Cardiac muscle cell (in vitro differentiated cells and primary cell): ENCODE measurements at regions not wholly inside any gene's neighbourhood (a gene's known extent, or its start where the extent isn't known, plus 50 kb on each side); places are given as distances from the start of the nearest gene placed in this dataset.

Experiments used
- DNase-seq, 2 donors: peaks; one replicate each; pipeline versions ENCODE4 v3.0.0 to v3.0.0-alpha.2; 2010 to 2017; ENCODE audit warnings: low read depth in 1 of 2, low spot score in 1 of 2
- H3K27ac ChIP-seq: fragments of 200-600 bp; sonication (generic); 2 replicates; pipeline ENCODE4 v1.5.1; 2016
- H3K27me3 ChIP-seq: fragments of 200-600 bp; sonication (generic); 2 replicates; pipeline ENCODE4 v1.6.0; 2016; ENCODE audit warnings: control low read depth
- H3K36me3 ChIP-seq: fragments of 200-600 bp; sonication (generic); 2 replicates; pipeline ENCODE4 v1.5.1; 2016; ENCODE audit warnings: control low read depth
- H3K4me1 ChIP-seq: fragments of 200-600 bp; sonication (generic); 2 replicates; pipeline ENCODE4 v1.8.1; 2017; ENCODE audit warnings: low read depth, mild to moderate bottlenecking, mixed run types
- H3K4me3 ChIP-seq: fragments of 200-600 bp; sonication (generic); 2 replicates; pipeline ENCODE4 v1.5.1; 2016; ENCODE audit warnings: mild to moderate bottlenecking
- H3K9me3 ChIP-seq: fragments of 200-600 bp; sonication (generic); 2 replicates; pipeline ENCODE4 v1.5.1; 2017; ENCODE audit warnings: low read depth, mild to moderate bottlenecking, control low read depth
- CTCF ChIP-seq: IDR thresholded peaks from 2 replicates; pipeline ENCODE4 v1.5.1; 2012; ENCODE audit warnings: low read depth, mild to moderate bottlenecking, low read length

- H3K27me3 ChIP-seq, result no peaks in the 10 kb centered on the region
Measured at GRCh38 chr4:53788011-53788410, 196.7 kb upstream of the LNX1 start.

GRCh38 chr4:53786632-53787031, 195.3 kb upstream of the LNX1 start:
- H3K27ac ChIP-seq, result no peak overlapping the region
- H3K9me3 ChIP-seq, result no peaks in the 10 kb centered on the region

More at GRCh38 chr4:53788011-53788410, 196.7 kb upstream of the LNX1 start:
- Histone ChIP-seq H3K4me3 (no peak overlapping the region), H3K4me1 (no peaks in the 10 kb centered on the region), H3K36me3 (no peaks in the 10 kb centered on the region), H3K9me3 (no peaks in the 10 kb centered on the region), H3K27ac (no peak overlapping the region)
- DNase-seq, result no peak
- TF ChIP-seq CTCF, result no peak

GRCh38 chr4:53785996-53786395, 194.7 kb upstream of the LNX1 start:
- no peak for DNase-seq
- Histone ChIP-seq H3K36me3 (no peaks in the 10 kb centered on the region), H3K4me1 (no peaks in the 10 kb centered on the region), H3K9me3 (no peaks in the 10 kb centered on the region), H3K27me3 (no peaks in the 10 kb centered on the region), H3K4me3 (no peak overlapping the region), H3K27ac (no peak overlapping the region)
- TF ChIP-seq CTCF, result no peak

More at GRCh38 chr4:53786632-53787031, 195.3 kb upstream of the LNX1 start:
- Histone ChIP-seq H3K4me1 (no peaks in the 10 kb centered on the region), H3K27me3 (no peaks in the 10 kb centered on the region), H3K4me3 (no peak overlapping the region), H3K36me3 (no peaks in the 10 kb centered on the region)
- no peak for TF ChIP-seq CTCF
- DNase-seq, result peak in 1 of 2 donors; percentile 72

GRCh38 chr4:53784112-53784511, 192.8 kb upstream of the LNX1 start:
- Histone ChIP-seq H3K36me3 (no peaks in the 10 kb centered on the region), H3K27ac (no peak overlapping the region), H3K4me1 (no peaks in the 10 kb centered on the region), H3K4me3 (no peak overlapping the region), H3K27me3 (no peaks in the 10 kb centered on the region), H3K9me3 (no peaks in the 10 kb centered on the region)
- TF ChIP-seq CTCF, result no peak
- no peak for DNase-seq

- H3K9me3 ChIP-seq, result no peaks in the 10 kb centered on the region
- H3K27ac ChIP-seq, result no peak overlapping the region
- DNase-seq, result peak in 1 of 2 donors; percentile 51
- no peak overlapping the region for H3K4me3 ChIP-seq
- H3K4me1 ChIP-seq, result no peaks in the 10 kb centered on the region
- no peak for TF ChIP-seq CTCF
- no peaks in the 10 kb centered on the region for H3K27me3 ChIP-seq
- H3K36me3 ChIP-seq, result no peaks in the 10 kb centered on the region
Measured at GRCh38 chr4:53783208-53783859, 192.0 kb upstream of the LNX1 start.
